GM23338 (cell line): ENCODE measurements at regions not wholly inside any gene's neighbourhood (a gene's known extent, or its start where the extent isn't known, plus 50 kb on each side); places are given as distances from the start of the nearest gene placed in this dataset.

Experiments
- ATAC-seq: fragments of 200-7000 bp; cut with Tn5 transposase; 3 replicates; pipeline ENCODE4 v1.9.1; 2020
- DNase-seq: peaks from one replicate; pipeline ENCODE4 v3.0.0-alpha.2; 2015; ENCODE audit warnings: low spot score
- H2AFZ ChIP-seq: fragments of 200-600 bp; sonication (generic); 2 replicates; pipeline ENCODE4 v1.8.0; 2016; ENCODE audit warnings: antibody characterized with exemption, mild to moderate bottlenecking, moderate library complexity
- H3F3A ChIP-seq: fragments of 200-600 bp; sonication (generic); replicated peaks from 2 replicates; pipeline ENCODE4 v1.8.0; 2017; ENCODE audit warnings: antibody characterized with exemption, mixed run types, low read depth
- H3K27ac ChIP-seq: fragments of 200-600 bp; sonication (generic); 2 replicates; pipeline ENCODE4 v1.6.1; 2016; ENCODE audit warnings: low read depth
- H3K27me3 ChIP-seq: fragments of 200-600 bp; sonication (generic); 2 replicates; pipeline ENCODE4 v1.8.0; 2016; ENCODE audit warnings: mild to moderate bottlenecking, mixed run types, moderate library complexity; ENCODE audit not compliant: insufficient read depth
- H3K36me3 ChIP-seq: fragments of 200-600 bp; sonication (generic); 2 replicates; pipeline ENCODE4 v1.8.0; 2016; ENCODE audit warnings: mild to moderate bottlenecking; ENCODE audit not compliant: insufficient read depth
- H3K4me1 ChIP-seq: fragments of 200-600 bp; sonication (generic); 2 replicates; pipeline ENCODE4 v1.8.0; 2016; ENCODE audit warnings: mild to moderate bottlenecking, moderate library complexity; ENCODE audit not compliant: insufficient read depth
- H3K4me2 ChIP-seq: fragments of 200-600 bp; sonication (generic); 2 replicates; pipeline ENCODE4 v1.7.1; 2017; ENCODE audit warnings: mixed run types
- H3K4me3 ChIP-seq: fragments of 200-600 bp; sonication (generic); 2 replicates; pipeline ENCODE4 v1.6.1; 2016; ENCODE audit warnings: mixed run types
- H3K79me2 ChIP-seq: fragments of 200-600 bp; sonication (generic); replicated peaks from 2 replicates; pipeline ENCODE4 v1.8.0; 2017; ENCODE audit warnings: mild to moderate bottlenecking; ENCODE audit not compliant: insufficient read depth
- H3K9me2 ChIP-seq: fragments of 200-600 bp; sonication (generic); 2 replicates; pipeline ENCODE4 v1.8.0; 2017; ENCODE audit not compliant: insufficient read depth
- H4K20me1 ChIP-seq: fragments of 200-600 bp; sonication (generic); replicated peaks from 2 replicates; pipeline ENCODE4 v1.8.0; 2017; ENCODE audit warnings: mild to moderate bottlenecking; ENCODE audit not compliant: insufficient read depth
- H3K27ac Mint-ChIP-seq: 2 replicates; pipeline ENCODE4 v1.8.0; 2020; ENCODE audit warnings: inconsistent platforms, mild to moderate bottlenecking, moderate library complexity, mixed read lengths
- H3K27me3 Mint-ChIP-seq: 3 replicates; pipeline ENCODE4 v1.8.0; 2022; ENCODE audit warnings: low read depth, mild to moderate bottlenecking, moderate library complexity, mixed read lengths, inconsistent platforms; ENCODE audit not compliant: insufficient read depth, poor library complexity
- H3K36me3 Mint-ChIP-seq: 3 replicates; pipeline ENCODE4 v1.8.0; 2021; ENCODE audit warnings: low read depth, mild to moderate bottlenecking, inconsistent platforms, moderate library complexity, mixed read lengths
- H3K4me1 Mint-ChIP-seq: 3 replicates; pipeline ENCODE4 v1.8.0; 2020; ENCODE audit warnings: mild to moderate bottlenecking, inconsistent platforms, mixed read lengths
- H3K4me3 Mint-ChIP-seq: 3 replicates; pipeline ENCODE4 v1.8.0; 2021; ENCODE audit warnings: moderate library complexity, mild to moderate bottlenecking, inconsistent platforms, mixed read lengths
- H3K9me3 Mint-ChIP-seq: 3 replicates; pipeline ENCODE4 v1.8.0; 2020; ENCODE audit warnings: moderate library complexity, mild to moderate bottlenecking, inconsistent platforms, mixed read lengths
- EZH2 ChIP-seq: fragments of 200-600 bp; sonication (generic); IDR thresholded peaks from one replicate; pipeline ENCODE4 v1.8.0; 2017; ENCODE audit warnings: antibody characterized with exemption, mild to moderate bottlenecking, low read depth; ENCODE audit not compliant: unreplicated experiment
- NANOG ChIP-seq: IDR thresholded peaks from 2 replicates; pipeline ENCODE4 v1.6.1; 2016; ENCODE audit warnings: antibody characterized with exemption, borderline replicate concordance
- STAT1 ChIP-seq: IDR thresholded peaks from one replicate; pipeline ENCODE4 v1.6.1; 2016; ENCODE audit warnings: antibody characterized with exemption; ENCODE audit not compliant: unreplicated experiment
- ZNF114 ChIP-seq: fragments of 250-450 bp; sonication (Bioruptor Pico); IDR thresholded peaks from 2 replicates; pipeline ENCODE4 v1.5.0; 2020; ENCODE audit warnings: mild to moderate bottlenecking, moderate library complexity
- ZNF331 ChIP-seq: fragments of 250-450 bp; sonication (Bioruptor Pico); IDR thresholded peaks from 2 replicates; pipeline ENCODE4 v1.5.0; 2020; ENCODE audit warnings: low read depth, mild to moderate bottlenecking, moderate library complexity
- TF ChIP-seq, protein P1 (sequence below): fragments of 250-450 bp; sonication (Bioruptor Pico); IDR thresholded peaks from 2 replicates; pipeline ENCODE4 v1.5.0; 2020; ENCODE audit warnings: mild to moderate bottlenecking, moderate library complexity

DNA sequence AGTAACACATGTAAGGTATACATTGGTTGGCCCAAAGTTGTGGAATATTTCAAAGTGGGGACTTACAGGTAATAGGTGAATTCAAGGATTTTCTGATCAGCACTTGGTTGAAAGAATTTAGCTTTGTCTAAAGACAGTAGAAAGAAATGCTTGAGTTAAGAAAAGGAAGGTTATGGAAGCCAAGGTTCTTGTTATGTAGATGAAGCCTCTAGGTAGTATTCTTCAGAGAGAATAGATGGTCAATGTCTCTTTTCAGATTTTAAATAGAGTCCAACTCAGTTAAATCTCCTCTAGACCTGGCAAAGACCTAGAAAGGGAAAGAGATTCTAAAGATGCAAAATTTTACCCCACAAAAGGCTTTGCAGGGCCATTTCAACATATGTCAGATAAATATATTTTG, 157.4 kb downstream of the ANKRD30B start:
- Histone ChIP-seq H2AFZ (no peak overlapping the region), H3F3A (no peaks in the 10 kb centered on the region), H3K4me1 (no peaks in the 10 kb centered on the region), H4K20me1 (no peaks in the 10 kb centered on the region), H3K79me2 (no peaks in the 10 kb centered on the region), H3K27me3 (no peaks in the 10 kb centered on the region), H3K9me2 (no peaks in the 10 kb centered on the region), H3K36me3 (no peaks in the 10 kb centered on the region), H3K4me2 (no peak overlapping the region), H3K4me3 (no peak overlapping the region), H3K27ac (no peak overlapping the region)
- TF ChIP-seq, protein P1, sequence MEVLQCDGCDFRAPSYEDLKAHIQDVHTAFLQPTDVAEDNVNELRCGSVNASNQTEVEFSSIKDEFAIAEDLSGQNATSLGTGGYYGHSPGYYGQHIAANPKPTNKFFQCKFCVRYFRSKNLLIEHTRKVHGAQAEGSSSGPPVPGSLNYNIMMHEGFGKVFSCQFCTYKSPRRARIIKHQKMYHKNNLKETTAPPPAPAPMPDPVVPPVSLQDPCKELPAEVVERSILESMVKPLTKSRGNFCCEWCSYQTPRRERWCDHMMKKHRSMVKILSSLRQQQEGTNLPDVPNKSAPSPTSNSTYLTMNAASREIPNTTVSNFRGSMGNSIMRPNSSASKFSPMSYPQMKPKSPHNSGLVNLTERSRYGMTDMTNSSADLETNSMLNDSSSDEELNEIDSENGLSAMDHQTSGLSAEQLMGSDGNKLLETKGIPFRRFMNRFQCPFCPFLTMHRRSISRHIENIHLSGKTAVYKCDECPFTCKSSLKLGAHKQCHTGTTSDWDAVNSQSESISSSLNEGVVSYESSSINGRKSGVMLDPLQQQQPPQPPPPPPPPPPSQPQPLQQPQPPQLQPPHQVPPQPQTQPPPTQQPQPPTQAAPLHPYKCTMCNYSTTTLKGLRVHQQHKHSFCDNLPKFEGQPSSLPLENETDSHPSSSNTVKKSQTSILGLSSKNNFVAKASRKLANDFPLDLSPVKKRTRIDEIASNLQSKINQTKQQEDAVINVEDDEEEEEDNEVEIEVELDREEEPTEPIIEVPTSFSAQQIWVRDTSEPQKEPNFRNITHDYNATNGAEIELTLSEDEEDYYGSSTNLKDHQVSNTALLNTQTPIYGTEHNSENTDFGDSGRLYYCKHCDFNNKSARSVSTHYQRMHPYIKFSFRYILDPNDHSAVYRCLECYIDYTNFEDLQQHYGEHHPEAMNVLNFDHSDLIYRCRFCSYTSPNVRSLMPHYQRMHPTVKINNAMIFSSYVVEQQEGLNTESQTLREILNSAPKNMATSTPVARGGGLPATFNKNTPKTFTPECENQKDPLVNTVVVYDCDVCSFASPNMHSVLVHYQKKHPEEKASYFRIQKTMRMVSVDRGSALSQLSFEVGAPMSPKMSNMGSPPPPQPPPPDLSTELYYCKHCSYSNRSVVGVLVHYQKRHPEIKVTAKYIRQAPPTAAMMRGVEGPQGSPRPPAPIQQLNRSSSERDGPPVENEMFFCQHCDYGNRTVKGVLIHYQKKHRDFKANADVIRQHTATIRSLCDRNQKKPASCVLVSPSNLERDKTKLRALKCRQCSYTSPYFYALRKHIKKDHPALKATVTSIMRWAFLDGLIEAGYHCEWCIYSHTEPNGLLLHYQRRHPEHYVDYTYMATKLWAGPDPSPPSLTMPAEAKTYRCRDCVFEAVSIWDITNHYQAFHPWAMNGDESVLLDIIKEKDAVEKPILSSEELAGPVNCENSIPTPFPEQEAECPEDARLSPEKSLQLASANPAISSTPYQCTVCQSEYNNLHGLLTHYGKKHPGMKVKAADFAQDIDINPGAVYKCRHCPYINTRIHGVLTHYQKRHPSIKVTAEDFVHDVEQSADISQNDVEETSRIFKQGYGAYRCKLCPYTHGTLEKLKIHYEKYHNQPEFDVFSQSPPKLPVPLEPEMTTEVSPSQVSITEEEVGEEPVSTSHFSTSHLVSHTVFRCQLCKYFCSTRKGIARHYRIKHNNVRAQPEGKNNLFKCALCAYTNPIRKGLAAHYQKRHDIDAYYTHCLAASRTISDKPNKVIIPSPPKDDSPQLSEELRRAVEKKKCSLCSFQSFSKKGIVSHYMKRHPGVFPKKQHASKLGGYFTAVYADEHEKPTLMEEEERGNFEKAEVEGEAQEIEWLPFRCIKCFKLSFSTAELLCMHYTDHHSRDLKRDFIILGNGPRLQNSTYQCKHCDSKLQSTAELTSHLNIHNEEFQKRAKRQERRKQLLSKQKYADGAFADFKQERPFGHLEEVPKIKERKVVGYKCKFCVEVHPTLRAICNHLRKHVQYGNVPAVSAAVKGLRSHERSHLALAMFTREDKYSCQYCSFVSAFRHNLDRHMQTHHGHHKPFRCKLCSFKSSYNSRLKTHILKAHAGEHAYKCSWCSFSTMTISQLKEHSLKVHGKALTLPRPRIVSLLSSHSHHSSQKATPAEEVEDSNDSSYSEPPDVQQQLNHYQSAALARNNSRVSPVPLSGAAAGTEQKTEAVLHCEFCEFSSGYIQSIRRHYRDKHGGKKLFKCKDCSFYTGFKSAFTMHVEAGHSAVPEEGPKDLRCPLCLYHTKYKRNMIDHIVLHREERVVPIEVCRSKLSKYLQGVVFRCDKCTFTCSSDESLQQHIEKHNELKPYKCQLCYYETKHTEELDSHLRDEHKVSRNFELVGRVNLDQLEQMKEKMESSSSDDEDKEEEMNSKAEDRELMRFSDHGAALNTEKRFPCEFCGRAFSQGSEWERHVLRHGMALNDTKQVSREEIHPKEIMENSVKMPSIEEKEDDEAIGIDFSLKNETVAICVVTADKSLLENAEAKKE, result no peak
- TF ChIP-seq STAT1, result no peak
- ATAC-seq (peak; percentile 63), DNase-seq (no peak)
- H3K4me1 Mint-ChIP-seq, result peaks cover 28% of the 10 kb centered on the region
- H3K27me3 Mint-ChIP-seq, result peaks cover 2% of the 10 kb centered on the region
- H3K27ac Mint-ChIP-seq, result peak overlapping the region; percentile 22; the same call in 1 of the 2 replicates
- H3K4me3 Mint-ChIP-seq, result no peak overlapping the region
- peaks cover 25% of the 10 kb centered on the region for H3K36me3 Mint-ChIP-seq
- peaks cover 86% of the 10 kb centered on the region for H3K9me3 Mint-ChIP-seq

DNA sequence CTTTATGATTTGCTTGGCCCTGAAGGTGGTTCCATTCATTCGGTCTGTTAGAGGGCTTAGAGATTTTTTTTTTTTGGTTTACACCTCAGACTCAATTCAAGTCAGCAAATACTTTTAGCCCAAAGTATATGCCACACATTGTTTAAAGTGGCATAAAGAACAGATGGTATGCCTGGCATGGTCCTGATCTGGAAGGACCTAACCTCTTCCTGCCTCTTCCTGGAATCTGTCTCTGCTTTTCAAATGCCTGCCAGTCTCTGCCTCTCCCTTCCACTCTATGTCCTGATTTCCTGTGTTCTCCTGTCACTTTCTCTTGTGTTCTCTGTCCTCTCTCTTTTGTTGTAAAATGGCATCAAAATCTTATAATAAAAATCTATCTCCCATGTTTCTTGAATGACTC, 158.0 kb downstream of the ANKRD30B start:
- Histone ChIP-seq H2AFZ (no peak overlapping the region), H4K20me1 (no peaks in the 10 kb centered on the region), H3K4me2 (no peak overlapping the region), H3K4me3 (no peak overlapping the region), H3K27me3 (no peaks in the 10 kb centered on the region), H3K27ac (peak overlapping the region; percentile 6; the same call in 1 of the 2 replicates), H3K4me1 (no peaks in the 10 kb centered on the region), H3K9me2 (no peaks in the 10 kb centered on the region), H3K79me2 (no peaks in the 10 kb centered on the region), H3F3A (no peaks in the 10 kb centered on the region), H3K36me3 (no peaks in the 10 kb centered on the region)
- Mint-ChIP-seq H3K4me1 (peaks cover 28% of the 10 kb centered on the region), H3K4me3 (no peak overlapping the region), H3K27ac (0 out of 2 replicates have a peak overlapping the region, but pooled peaks have one; percentile 22), H3K27me3 (peaks cover 2% of the 10 kb centered on the region), H3K36me3 (peaks cover 25% of the 10 kb centered on the region), H3K9me3 (peaks cover 86% of the 10 kb centered on the region)
- DNase-seq (no peak), ATAC-seq (no peak)
- TF ChIP-seq ZNF331 (CRISPR knock-in tag), result no peak
- no peak for TF ChIP-seq NANOG
- TF ChIP-seq ZNF114, result no peak
- TF ChIP-seq EZH2, result no peak
- TF ChIP-seq, protein P1, result no peak
